ENCODE measurements at regions not wholly inside any gene's neighbourhood (a gene's known extent, or its start where the extent isn't known, plus 50 kb on each side); places are given as distances from the start of the nearest gene placed in this dataset.
A peak's percentile ranks its signal among the peaks of the same experiment; 100 is the strongest.

DNA sequence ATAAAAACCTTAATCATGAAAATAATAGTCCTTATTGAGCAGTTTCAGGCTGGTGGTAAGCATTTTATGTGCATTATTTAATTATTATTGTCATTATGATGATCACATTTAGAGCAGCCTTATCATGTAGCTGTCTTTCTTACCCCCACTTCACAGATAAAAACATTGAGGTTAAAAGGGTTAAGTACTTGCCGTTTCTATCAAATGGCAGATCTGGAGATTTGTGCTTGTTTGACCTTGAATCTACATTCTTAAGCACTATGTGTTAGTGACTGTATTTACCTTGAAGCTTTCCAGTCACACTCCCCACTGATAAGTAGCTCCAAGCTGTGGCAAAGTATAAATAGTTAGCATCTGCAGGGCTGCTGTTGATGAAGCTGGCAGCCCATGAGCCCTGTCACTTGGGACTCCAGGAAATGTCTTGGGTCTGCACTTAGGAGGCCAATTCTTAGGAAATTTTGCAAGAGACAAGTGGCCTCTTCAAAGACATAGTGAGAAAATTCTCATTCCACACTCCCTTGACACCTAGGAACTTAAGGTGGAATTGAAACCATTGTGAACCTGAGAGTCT lies 116.8 kb upstream of the AGR3 start:
- TF ChIP-seq ZNF629 (CRISPR knock-in tag; conservative IDR thresholded peaks at IDR 0.05) (peak; percentile 59), BORCS8-MEF2B (CRISPR knock-in tag; IDR thresholded peaks at IDR 0.05) (no peak), NAIF1 (CRISPR knock-in tag; IDR thresholded peaks at IDR 0.05; ENCODE audit: borderline replicate concordance) (no peak), ZNF792 (CRISPR knock-in tag; IDR thresholded peaks at IDR 0.05) (no peak), KLF13 (CRISPR knock-in tag; IDR thresholded peaks at IDR 0.05) (no peak)
- TF ChIP-seq, protein P1, sequence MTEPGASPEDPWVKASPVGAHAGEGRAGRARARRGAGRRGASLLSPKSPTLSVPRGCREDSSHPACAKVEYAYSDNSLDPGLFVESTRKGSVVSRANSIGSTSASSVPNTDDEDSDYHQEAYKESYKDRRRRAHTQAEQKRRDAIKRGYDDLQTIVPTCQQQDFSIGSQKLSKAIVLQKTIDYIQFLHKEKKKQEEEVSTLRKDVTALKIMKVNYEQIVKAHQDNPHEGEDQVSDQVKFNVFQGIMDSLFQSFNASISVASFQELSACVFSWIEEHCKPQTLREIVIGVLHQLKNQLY (CRISPR knock-in tag; IDR thresholded peaks at IDR 0.05), result no peak
- TF ChIP-seq, protein P2, sequence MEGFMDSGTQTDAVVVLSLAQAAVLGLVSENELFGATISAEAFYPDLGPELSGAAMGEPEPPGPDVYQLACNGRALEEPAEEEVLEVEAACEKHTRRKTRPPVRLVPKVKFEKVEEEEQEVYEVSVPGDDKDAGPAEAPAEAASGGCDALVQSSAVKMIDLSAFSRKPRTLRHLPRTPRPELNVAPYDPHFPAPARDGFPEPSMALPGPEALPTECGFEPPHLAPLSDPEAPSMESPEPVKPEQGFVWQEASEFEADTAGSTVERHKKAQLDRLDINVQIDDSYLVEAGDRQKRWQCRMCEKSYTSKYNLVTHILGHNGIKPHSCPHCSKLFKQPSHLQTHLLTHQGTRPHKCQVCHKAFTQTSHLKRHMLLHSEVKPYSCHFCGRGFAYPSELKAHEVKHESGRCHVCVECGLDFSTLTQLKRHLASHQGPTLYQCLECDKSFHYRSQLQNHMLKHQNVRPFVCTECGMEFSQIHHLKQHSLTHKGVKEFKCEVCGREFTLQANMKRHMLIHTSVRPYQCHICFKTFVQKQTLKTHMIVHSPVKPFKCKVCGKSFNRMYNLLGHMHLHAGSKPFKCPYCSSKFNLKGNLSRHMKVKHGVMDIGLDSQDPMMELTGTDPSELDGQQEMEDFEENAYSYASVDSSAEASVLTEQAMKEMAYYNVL (CRISPR knock-in tag; IDR thresholded peaks at IDR 0.05; ENCODE audit: borderline replicate concordance), result no peak
- H3K79me2 ChIP-seq (ENCODE audit: insufficient read depth, low read length), result no peaks in the 10 kb centered on the region
- in situ Hi-C loops (cut with HindIII; ENCODE audit: extremely low pct_ligation_motif_present, low pct_unique_long_range_greater_than_20kb) (no loop called here), intact Hi-C loops (cut with micrococcal nuclease; ENCODE audit: unreplicated experiment) (no loop called here)
- no TSS peak for BruUV-seq (replicated peaks)
- no peak overlapping the region for H3K9ac ChIP-seq (ENCODE audit: insufficient read depth, low read depth, low read length)
- H3K4me3 ChIP-seq (replicated peaks in 1 of 3; ENCODE audit: insufficient read depth in 1 of 3, low read depth in 2 of 3, low read length in 3 of 3), result no peak overlapping the region
- H3K36me3 ChIP-seq (replicated peaks in 1 of 2; ENCODE audit: control insufficient read depth in 1 of 2, insufficient read depth in 2 of 2, low read length in 2 of 2), result no peaks in the 10 kb centered on the region
- H4K20me1 ChIP-seq (ENCODE audit: insufficient read depth, low read length), result no peaks in the 10 kb centered on the region
- FAIRE-seq (no peak), ATAC-seq (no peak), DNase-seq (ENCODE audit: low spot score) (no peak)
- no peaks in the 10 kb centered on the region for H3K27me3 ChIP-seq (ENCODE audit: control insufficient read depth in 1 of 2, insufficient read depth in 2 of 2, low read length in 2 of 2)
- peaks cover 10% of the 10 kb centered on the region for H3K4me1 ChIP-seq (ENCODE audit: insufficient read depth, low read length)
- ChIA-PET CTCF (ENCODE audit: low intra/inter-chr PET ratio, low total read pairs) (no interaction called here), POLR2A (interaction anchor here (0.9 kb wide), 1 partner anchor 9 kb away, joined by 5 read pairs; no protein-coding TSS in a partner anchor)
- H3K4me2 ChIP-seq (ENCODE audit: low read depth, low read length), result no peak overlapping the region
- H3K9me3 ChIP-seq (ENCODE audit: low read length), result peaks cover 12% of the 10 kb centered on the region; the same call in 1 of the 2 replicates
- H3K27ac ChIP-seq (ENCODE audit: extremely low read length, insufficient read depth, low read length), result no peak overlapping the region
- H2AFZ ChIP-seq (ENCODE audit: low read length), result no peak overlapping the region
- 56% methylated on average over 1 of the region's 1 CpG for WGBS (ENCODE audit: low lambda C conversion rate)

Measured in HepG2 (cell line).